ENCODE measurements at regions not wholly inside any gene's neighbourhood (a gene's known extent, or its start where the extent isn't known, plus 50 kb on each side); places are given as distances from the start of the nearest gene placed in this dataset.
"Not testable (repeated sequence)": the region's sequence is repeated elsewhere in the genome, so short reads cannot be mapped to it uniquely, and the experiment has no call there.

GRCh38 chr9:24073666-24074065, 247.6 kb upstream of the ELAVL2 start:
- Histone ChIP-seq H3K36me3 (ENCODE audit: control insufficient read depth, insufficient read depth, low read length) (no peaks in the 10 kb centered on the region), H3K56ac (ENCODE audit: low read length) (no peak overlapping the region), H3K4me3 (ENCODE audit: low read length) (no peak overlapping the region), H3K9ac (ENCODE audit: low read length) (no peak overlapping the region), H4K8ac (ENCODE audit: low read depth, low read length) (no peak overlapping the region), H4K5ac (ENCODE audit: low read length) (no peak overlapping the region), H2AK5ac (ENCODE audit: low read length) (no peak overlapping the region), H3K4ac (ENCODE audit: low read depth, low read length) (no peak overlapping the region), H3K79me1 (ENCODE audit: low read length) (no peaks in the 10 kb centered on the region), H3K4me1 (ENCODE audit: control insufficient read depth, low read depth, low read length) (no peaks in the 10 kb centered on the region), H3K79me2 (ENCODE audit: control insufficient read depth, insufficient read depth, low read length) (no peaks in the 10 kb centered on the region), H3K27ac (ENCODE audit: low read depth, low read length) (no peak overlapping the region), H2BK5ac (ENCODE audit: low read length) (no peak overlapping the region), H2BK15ac (replicated peaks; ENCODE audit: low read depth) (no peak overlapping the region), H3K23ac (ENCODE audit: low read length) (no peak overlapping the region), H2BK120ac (ENCODE audit: low read depth, low read length) (no peak overlapping the region), H3K4me2 (ENCODE audit: low read length) (no peak overlapping the region), H3K27me3 (ENCODE audit: insufficient read depth, low read length, poor library complexity) (no peaks in the 10 kb centered on the region), H3K18ac (ENCODE audit: low read length) (no peak overlapping the region)
- WGBS (ENCODE audit: extremely low coverage, insufficient coverage, low lambda C conversion rate), result no CpG with 5 or more reads among the region's 6 CpGs
- no peak for DNase-seq

GRCh38 chr9:24073007-24073592, 247.1 kb upstream of the ELAVL2 start:
- Histone ChIP-seq H3K4ac (ENCODE audit: low read depth, low read length) (no peak overlapping the region), H3K56ac (ENCODE audit: low read length) (no peak overlapping the region), H2BK15ac (replicated peaks; ENCODE audit: low read depth) (no peak overlapping the region), H3K79me1 (ENCODE audit: low read length) (no peaks in the 10 kb centered on the region), H3K36me3 (ENCODE audit: control insufficient read depth, insufficient read depth, low read length) (no peaks in the 10 kb centered on the region), H2AK5ac (ENCODE audit: low read length) (no peak overlapping the region), H3K18ac (ENCODE audit: low read length) (no peak overlapping the region), H4K8ac (ENCODE audit: low read depth, low read length) (no peak overlapping the region), H3K4me2 (ENCODE audit: low read length) (no peak overlapping the region), H3K27me3 (ENCODE audit: insufficient read depth, low read length, poor library complexity) (no peaks in the 10 kb centered on the region), H3K4me1 (ENCODE audit: control insufficient read depth, low read depth, low read length) (no peaks in the 10 kb centered on the region), H2BK5ac (ENCODE audit: low read length) (no peak overlapping the region), H3K27ac (ENCODE audit: low read depth, low read length) (no peak overlapping the region), H3K4me3 (ENCODE audit: low read length) (no peak overlapping the region), H2BK120ac (ENCODE audit: low read depth, low read length) (no peak overlapping the region), H3K79me2 (ENCODE audit: control insufficient read depth, insufficient read depth, low read length) (no peaks in the 10 kb centered on the region), H3K9ac (ENCODE audit: low read length) (no peak overlapping the region), H4K5ac (ENCODE audit: low read length) (no peak overlapping the region), H3K23ac (ENCODE audit: low read length) (no peak overlapping the region)
- DNase-seq, result no peak
- no CpG with 5 or more reads among the region's 5 CpGs for WGBS (ENCODE audit: extremely low coverage, insufficient coverage, low lambda C conversion rate)

- no peak overlapping the region for H2BK120ac ChIP-seq (ENCODE audit: low read depth, low read length)
- no peak overlapping the region for H3K27ac ChIP-seq (ENCODE audit: low read depth, low read length)
- no peak overlapping the region for H4K5ac ChIP-seq (ENCODE audit: low read length)
- H2AK5ac ChIP-seq (ENCODE audit: low read length), result no peak overlapping the region
- no peaks in the 10 kb centered on the region for H3K4me1 ChIP-seq (ENCODE audit: control insufficient read depth, low read depth, low read length)
- no CpG with 5 or more reads among the region's 2 CpGs for WGBS (ENCODE audit: extremely low coverage, insufficient coverage, low lambda C conversion rate)
- H3K4ac ChIP-seq (ENCODE audit: low read depth, low read length), result no peak overlapping the region
- no peak overlapping the region for H3K18ac ChIP-seq (ENCODE audit: low read length)
- H2BK15ac ChIP-seq (replicated peaks; ENCODE audit: low read depth), result no peak overlapping the region
- DNase-seq, result no peak
- H4K8ac ChIP-seq (ENCODE audit: low read depth, low read length), result no peak overlapping the region
- H3K9ac ChIP-seq (ENCODE audit: low read length), result no peak overlapping the region
- H2BK5ac ChIP-seq (ENCODE audit: low read length), result no peak overlapping the region
- no peaks in the 10 kb centered on the region for H3K27me3 ChIP-seq (ENCODE audit: insufficient read depth, low read length, poor library complexity)
- no peak overlapping the region for H3K4me2 ChIP-seq (ENCODE audit: low read length)
- no peaks in the 10 kb centered on the region for H3K79me1 ChIP-seq (ENCODE audit: low read length)
- H3K23ac ChIP-seq (ENCODE audit: low read length), result no peak overlapping the region
- H3K36me3 ChIP-seq (ENCODE audit: control insufficient read depth, insufficient read depth, low read length), result no peaks in the 10 kb centered on the region
- no peaks in the 10 kb centered on the region for H3K79me2 ChIP-seq (ENCODE audit: control insufficient read depth, insufficient read depth, low read length)
- no peak overlapping the region for H3K4me3 ChIP-seq (ENCODE audit: low read length)
- H3K56ac ChIP-seq (ENCODE audit: low read length), result no peak overlapping the region
Measured at GRCh38 chr9:24071716-24072115, 245.7 kb upstream of the ELAVL2 start.

GRCh38 chr9:24071091-24071490, 245.1 kb upstream of the ELAVL2 start:
- no peaks in the 10 kb centered on the region for H3K36me3 ChIP-seq (ENCODE audit: control insufficient read depth, insufficient read depth, low read length)
- no peak overlapping the region for H3K4me2 ChIP-seq (ENCODE audit: low read length)
- H3K4me3 ChIP-seq (ENCODE audit: low read length), result no peak overlapping the region
- H3K27ac ChIP-seq (ENCODE audit: low read depth, low read length), result no peak overlapping the region
- no peaks in the 10 kb centered on the region for H3K79me1 ChIP-seq (ENCODE audit: low read length)
- no peak overlapping the region for H3K18ac ChIP-seq (ENCODE audit: low read length)
- no peak for DNase-seq
- H2BK15ac ChIP-seq (replicated peaks; ENCODE audit: low read depth), result no peak overlapping the region
- H3K4me1 ChIP-seq (ENCODE audit: control insufficient read depth, low read depth, low read length), result no peaks in the 10 kb centered on the region
- no peak overlapping the region for H2BK5ac ChIP-seq (ENCODE audit: low read length)
- WGBS (ENCODE audit: extremely low coverage, insufficient coverage, low lambda C conversion rate), result no CpG with 5 or more reads among the region's 4 CpGs
- no peak overlapping the region for H3K4ac ChIP-seq (ENCODE audit: low read depth, low read length)
- H3K23ac ChIP-seq (ENCODE audit: low read length), result no peak overlapping the region
- no peaks in the 10 kb centered on the region for H3K79me2 ChIP-seq (ENCODE audit: control insufficient read depth, insufficient read depth, low read length)
- H4K5ac ChIP-seq (ENCODE audit: low read length), result no peak overlapping the region
- H3K9ac ChIP-seq (ENCODE audit: low read length), result no peak overlapping the region
- H2BK120ac ChIP-seq (ENCODE audit: low read depth, low read length), result no peak overlapping the region
- no peak overlapping the region for H4K8ac ChIP-seq (ENCODE audit: low read depth, low read length)
- H3K56ac ChIP-seq (ENCODE audit: low read length), result no peak overlapping the region
- H3K27me3 ChIP-seq (ENCODE audit: insufficient read depth, low read length, poor library complexity), result no peaks in the 10 kb centered on the region
- H2AK5ac ChIP-seq (ENCODE audit: low read length), result no peak overlapping the region

- not testable (repeated sequence) for H3K36me3 ChIP-seq (ENCODE audit: control insufficient read depth, insufficient read depth, low read length); H2AK5ac ChIP-seq (ENCODE audit: low read length); H3K4me3 ChIP-seq (ENCODE audit: low read length); H3K4me2 ChIP-seq (ENCODE audit: low read length); H3K56ac ChIP-seq (ENCODE audit: low read length); H3K9ac ChIP-seq (ENCODE audit: low read length); H3K79me1 ChIP-seq (ENCODE audit: low read length); H3K27me3 ChIP-seq (ENCODE audit: insufficient read depth, low read length, poor library complexity); H3K27ac ChIP-seq (ENCODE audit: low read depth, low read length); H3K4ac ChIP-seq (ENCODE audit: low read depth, low read length); H4K5ac ChIP-seq (ENCODE audit: low read length); H3K18ac ChIP-seq (ENCODE audit: low read length); H2BK120ac ChIP-seq (ENCODE audit: low read depth, low read length); H2BK15ac ChIP-seq (replicated peaks; ENCODE audit: low read depth); H2BK5ac ChIP-seq (ENCODE audit: low read length); H3K79me2 ChIP-seq (ENCODE audit: control insufficient read depth, insufficient read depth, low read length); H3K23ac ChIP-seq (ENCODE audit: low read length); H3K4me1 ChIP-seq (ENCODE audit: control insufficient read depth, low read depth, low read length); H4K8ac ChIP-seq (ENCODE audit: low read depth, low read length)
- peak; percentile 21 for DNase-seq
- WGBS (ENCODE audit: extremely low coverage, insufficient coverage, low lambda C conversion rate), result no CpG with 5 or more reads among the region's 5 CpGs
Measured at GRCh38 chr9:24067107-24067506, 241.1 kb upstream of the ELAVL2 start.

- H3K56ac ChIP-seq (ENCODE audit: low read length), result no peak overlapping the region
- no peak overlapping the region for H2BK120ac ChIP-seq (ENCODE audit: low read depth, low read length)
- no peaks in the 10 kb centered on the region for H3K79me2 ChIP-seq (ENCODE audit: control insufficient read depth, insufficient read depth, low read length)
- no peak overlapping the region for H2BK5ac ChIP-seq (ENCODE audit: low read length)
- H3K9ac ChIP-seq (ENCODE audit: low read length), result no peak overlapping the region
- no peaks in the 10 kb centered on the region for H3K27me3 ChIP-seq (ENCODE audit: insufficient read depth, low read length, poor library complexity)
- H3K4ac ChIP-seq (ENCODE audit: low read depth, low read length), result no peak overlapping the region
- no peak overlapping the region for H3K23ac ChIP-seq (ENCODE audit: low read length)
- no peak overlapping the region for H3K4me3 ChIP-seq (ENCODE audit: low read length)
- H2AK5ac ChIP-seq (ENCODE audit: low read length), result no peak overlapping the region
- H3K4me1 ChIP-seq (ENCODE audit: control insufficient read depth, low read depth, low read length), result no peaks in the 10 kb centered on the region
- no peak overlapping the region for H4K8ac ChIP-seq (ENCODE audit: low read depth, low read length)
- H3K27ac ChIP-seq (ENCODE audit: low read depth, low read length), result no peak overlapping the region
- no peak overlapping the region for H4K5ac ChIP-seq (ENCODE audit: low read length)
- no peaks in the 10 kb centered on the region for H3K36me3 ChIP-seq (ENCODE audit: control insufficient read depth, insufficient read depth, low read length)
- H3K18ac ChIP-seq (ENCODE audit: low read length), result no peak overlapping the region
- no CpG with 5 or more reads among the region's 2 CpGs for WGBS (ENCODE audit: extremely low coverage, insufficient coverage, low lambda C conversion rate)
- H3K4me2 ChIP-seq (ENCODE audit: low read length), result no peak overlapping the region
- H2BK15ac ChIP-seq (replicated peaks; ENCODE audit: low read depth), result no peak overlapping the region
- no peaks in the 10 kb centered on the region for H3K79me1 ChIP-seq (ENCODE audit: low read length)
- DNase-seq, result no peak
Measured at GRCh38 chr9:24059651-24060050, 233.6 kb upstream of the ELAVL2 start.
